ENCODE measurements at regions not wholly inside any gene's neighbourhood (a gene's known extent, or its start where the extent isn't known, plus 50 kb on each side); places are given as distances from the start of the nearest gene placed in this dataset.

DNA sequence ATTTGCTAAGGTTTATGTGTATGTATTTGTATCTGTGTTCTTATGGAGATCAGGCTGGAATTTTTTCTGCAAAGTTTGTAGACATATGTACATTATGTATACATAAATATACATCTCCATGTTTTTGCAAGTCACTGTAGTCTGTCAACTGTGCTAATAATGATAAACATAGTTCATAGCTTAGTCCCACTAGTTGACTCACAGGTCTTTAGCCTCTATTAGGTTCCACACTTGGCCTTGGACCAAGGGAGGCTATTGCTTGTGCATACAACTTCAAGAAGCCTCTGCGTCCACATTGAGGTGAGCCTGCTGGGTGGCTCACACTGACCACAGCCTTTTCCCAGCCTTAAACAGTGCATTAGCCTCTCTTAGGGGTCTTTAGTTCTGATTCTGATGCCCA lies 243.8 kb upstream of the PEX5L start:
- TF ChIP-seq POLR2A (IDR thresholded peaks at IDR 0.05) (no peak), POLR2AphosphoS5 (IDR thresholded peaks at IDR 0.05) (no peak)
- TF ChIP-seq, protein P1, sequence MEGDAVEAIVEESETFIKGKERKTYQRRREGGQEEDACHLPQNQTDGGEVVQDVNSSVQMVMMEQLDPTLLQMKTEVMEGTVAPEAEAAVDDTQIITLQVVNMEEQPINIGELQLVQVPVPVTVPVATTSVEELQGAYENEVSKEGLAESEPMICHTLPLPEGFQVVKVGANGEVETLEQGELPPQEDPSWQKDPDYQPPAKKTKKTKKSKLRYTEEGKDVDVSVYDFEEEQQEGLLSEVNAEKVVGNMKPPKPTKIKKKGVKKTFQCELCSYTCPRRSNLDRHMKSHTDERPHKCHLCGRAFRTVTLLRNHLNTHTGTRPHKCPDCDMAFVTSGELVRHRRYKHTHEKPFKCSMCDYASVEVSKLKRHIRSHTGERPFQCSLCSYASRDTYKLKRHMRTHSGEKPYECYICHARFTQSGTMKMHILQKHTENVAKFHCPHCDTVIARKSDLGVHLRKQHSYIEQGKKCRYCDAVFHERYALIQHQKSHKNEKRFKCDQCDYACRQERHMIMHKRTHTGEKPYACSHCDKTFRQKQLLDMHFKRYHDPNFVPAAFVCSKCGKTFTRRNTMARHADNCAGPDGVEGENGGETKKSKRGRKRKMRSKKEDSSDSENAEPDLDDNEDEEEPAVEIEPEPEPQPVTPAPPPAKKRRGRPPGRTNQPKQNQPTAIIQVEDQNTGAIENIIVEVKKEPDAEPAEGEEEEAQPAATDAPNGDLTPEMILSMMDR (IDR thresholded peaks at IDR 0.05): no peak
